ENCODE measurements at regions not wholly inside any gene's neighbourhood (a gene's known extent, or its start where the extent isn't known, plus 50 kb on each side); places are given as distances from the start of the nearest gene placed in this dataset.

DNA sequence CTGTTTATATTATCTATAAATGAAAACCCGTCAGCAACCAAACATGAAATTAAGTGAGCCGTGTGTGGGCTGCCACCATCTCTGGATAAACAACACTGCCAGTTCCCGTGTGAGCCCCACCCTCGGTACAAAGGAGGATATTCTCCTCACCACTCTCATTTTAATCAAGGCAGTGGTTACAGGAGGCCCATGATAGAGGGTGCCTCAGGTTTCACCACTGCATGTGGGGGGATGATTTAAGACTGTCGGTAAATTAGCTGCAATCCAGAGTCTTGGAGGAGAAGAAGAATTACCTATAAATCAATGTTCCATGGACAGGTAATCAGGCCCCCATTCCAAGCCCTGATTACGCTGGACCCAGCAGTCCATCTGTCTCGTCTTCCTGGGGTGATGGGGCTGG is 361.6 kb upstream of the SULF2 start:
- TF ChIP-seq KLF13 (CRISPR knock-in tag; IDR thresholded peaks at IDR 0.05) (no peak), KAT8 (CRISPR knock-in tag; IDR thresholded peaks at IDR 0.05) (no peak), ZNF629 (CRISPR knock-in tag; conservative IDR thresholded peaks at IDR 0.05) (no peak), NR2F2 (IDR thresholded peaks at IDR 0.05; ENCODE audit: borderline replicate concordance, low read depth) (no peak), ZNF652 (CRISPR knock-in tag; IDR thresholded peaks at IDR 0.05; ENCODE audit: borderline replicate concordance, low read depth) (no peak), POLR2A (IDR thresholded peaks at IDR 0.05; ENCODE audit: insufficient read depth in 1 of 2, low read depth in 2 of 2, low read length in 2 of 2) (no peak)
- TF ChIP-seq, protein P1, sequence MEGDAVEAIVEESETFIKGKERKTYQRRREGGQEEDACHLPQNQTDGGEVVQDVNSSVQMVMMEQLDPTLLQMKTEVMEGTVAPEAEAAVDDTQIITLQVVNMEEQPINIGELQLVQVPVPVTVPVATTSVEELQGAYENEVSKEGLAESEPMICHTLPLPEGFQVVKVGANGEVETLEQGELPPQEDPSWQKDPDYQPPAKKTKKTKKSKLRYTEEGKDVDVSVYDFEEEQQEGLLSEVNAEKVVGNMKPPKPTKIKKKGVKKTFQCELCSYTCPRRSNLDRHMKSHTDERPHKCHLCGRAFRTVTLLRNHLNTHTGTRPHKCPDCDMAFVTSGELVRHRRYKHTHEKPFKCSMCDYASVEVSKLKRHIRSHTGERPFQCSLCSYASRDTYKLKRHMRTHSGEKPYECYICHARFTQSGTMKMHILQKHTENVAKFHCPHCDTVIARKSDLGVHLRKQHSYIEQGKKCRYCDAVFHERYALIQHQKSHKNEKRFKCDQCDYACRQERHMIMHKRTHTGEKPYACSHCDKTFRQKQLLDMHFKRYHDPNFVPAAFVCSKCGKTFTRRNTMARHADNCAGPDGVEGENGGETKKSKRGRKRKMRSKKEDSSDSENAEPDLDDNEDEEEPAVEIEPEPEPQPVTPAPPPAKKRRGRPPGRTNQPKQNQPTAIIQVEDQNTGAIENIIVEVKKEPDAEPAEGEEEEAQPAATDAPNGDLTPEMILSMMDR (CRISPR knock-in tag; IDR thresholded peaks at IDR 0.05) = no peak
- TF ChIP-seq, protein P2, sequence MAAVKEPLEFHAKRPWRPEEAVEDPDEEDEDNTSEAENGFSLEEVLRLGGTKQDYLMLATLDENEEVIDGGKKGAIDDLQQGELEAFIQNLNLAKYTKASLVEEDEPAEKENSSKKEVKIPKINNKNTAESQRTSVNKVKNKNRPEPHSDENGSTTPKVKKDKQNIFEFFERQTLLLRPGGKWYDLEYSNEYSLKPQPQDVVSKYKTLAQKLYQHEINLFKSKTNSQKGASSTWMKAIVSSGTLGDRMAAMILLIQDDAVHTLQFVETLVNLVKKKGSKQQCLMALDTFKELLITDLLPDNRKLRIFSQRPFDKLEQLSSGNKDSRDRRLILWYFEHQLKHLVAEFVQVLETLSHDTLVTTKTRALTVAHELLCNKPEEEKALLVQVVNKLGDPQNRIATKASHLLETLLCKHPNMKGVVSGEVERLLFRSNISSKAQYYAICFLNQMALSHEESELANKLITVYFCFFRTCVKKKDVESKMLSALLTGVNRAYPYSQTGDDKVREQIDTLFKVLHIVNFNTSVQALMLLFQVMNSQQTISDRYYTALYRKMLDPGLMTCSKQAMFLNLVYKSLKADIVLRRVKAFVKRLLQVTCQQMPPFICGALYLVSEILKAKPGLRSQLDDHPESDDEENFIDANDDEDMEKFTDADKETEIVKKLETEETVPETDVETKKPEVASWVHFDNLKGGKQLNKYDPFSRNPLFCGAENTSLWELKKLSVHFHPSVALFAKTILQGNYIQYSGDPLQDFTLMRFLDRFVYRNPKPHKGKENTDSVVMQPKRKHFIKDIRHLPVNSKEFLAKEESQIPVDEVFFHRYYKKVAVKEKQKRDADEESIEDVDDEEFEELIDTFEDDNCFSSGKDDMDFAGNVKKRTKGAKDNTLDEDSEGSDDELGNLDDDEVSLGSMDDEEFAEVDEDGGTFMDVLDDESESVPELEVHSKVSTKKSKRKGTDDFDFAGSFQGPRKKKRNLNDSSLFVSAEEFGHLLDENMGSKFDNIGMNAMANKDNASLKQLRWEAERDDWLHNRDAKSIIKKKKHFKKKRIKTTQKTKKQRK (IDR thresholded peaks at IDR 0.05; ENCODE audit: low read length) = no peak
